GM19455 (cell line): ENCODE measurements at regions not wholly inside any gene's neighbourhood (a gene's known extent, or its start where the extent isn't known, plus 50 kb on each side); places are given as distances from the start of the nearest gene placed in this dataset.
"Not testable (repeated sequence)": the region's sequence is repeated elsewhere in the genome, so short reads cannot be mapped to it uniquely, and the experiment has no call there.

Experiments
- ATAC-seq: cut with Tn5 transposase; IDR thresholded peaks from one replicate; pipeline ENCODE4 v1.9.1; 2021; ENCODE audit not compliant: unreplicated experiment

GRCh38 chr6:27679964-27680694 is 207.2 kb upstream of the ZNF184 start:
- no peak for ATAC-seq

- ATAC-seq, result no peak
Observed at GRCh38 chr6:27679308-27679963, 206.5 kb upstream of the ZNF184 start.

- no peak for ATAC-seq
Observed at GRCh38 chr6:27678469-27678868, 205.6 kb upstream of the ZNF184 start.

GRCh38 chr6:27674882-27675281 is 202.0 kb upstream of the ZNF184 start:
- ATAC-seq, result no peak

GRCh38 chr6:27672113-27672799 is 199.4 kb upstream of the ZNF184 start:
- peak; percentile 70 for ATAC-seq

GRCh38 chr6:27669624-27670301 is 196.9 kb upstream of the ZNF184 start:
- ATAC-seq, result no peak

GRCh38 chr6:27669295-27669623 is 196.4 kb upstream of the ZNF184 start:
- ATAC-seq, result no peak

GRCh38 chr6:27668442-27669294 is 195.8 kb upstream of the ZNF184 start:
- no peak for ATAC-seq

- ATAC-seq, result no peak
Observed at GRCh38 chr6:27667657-27668441, 194.9 kb upstream of the ZNF184 start.

- no peak for ATAC-seq
Observed at GRCh38 chr6:27667016-27667656, 194.2 kb upstream of the ZNF184 start.

GRCh38 chr6:27662769-27663168 is 189.9 kb upstream of the ZNF184 start:
- no peak for ATAC-seq

- not testable (repeated sequence) for ATAC-seq
Observed at GRCh38 chr6:27662212-27662611, 189.3 kb upstream of the ZNF184 start.

GRCh38 chr6:27653143-27653825 is 180.4 kb upstream of the ZNF184 start:
- ATAC-seq, result not testable (repeated sequence)

- ATAC-seq, result no peak
Observed at GRCh38 chr6:27651371-27651732, 178.4 kb upstream of the ZNF184 start.

GRCh38 chr6:27650620-27651370 is 177.9 kb upstream of the ZNF184 start:
- no peak for ATAC-seq

GRCh38 chr6:27644528-27644927 is 171.6 kb upstream of the ZNF184 start:
- no peak for ATAC-seq

- no peak for ATAC-seq
Observed at GRCh38 chr6:27642744-27643456, 170.0 kb upstream of the ZNF184 start.

- not testable (repeated sequence) for ATAC-seq
Observed at GRCh38 chr6:27635886-27636285, 163.0 kb upstream of the ZNF184 start.
